ENCODE measurements at regions not wholly inside any gene's neighbourhood (a gene's known extent, or its start where the extent isn't known, plus 50 kb on each side); places are given as distances from the start of the nearest gene placed in this dataset.

DNA sequence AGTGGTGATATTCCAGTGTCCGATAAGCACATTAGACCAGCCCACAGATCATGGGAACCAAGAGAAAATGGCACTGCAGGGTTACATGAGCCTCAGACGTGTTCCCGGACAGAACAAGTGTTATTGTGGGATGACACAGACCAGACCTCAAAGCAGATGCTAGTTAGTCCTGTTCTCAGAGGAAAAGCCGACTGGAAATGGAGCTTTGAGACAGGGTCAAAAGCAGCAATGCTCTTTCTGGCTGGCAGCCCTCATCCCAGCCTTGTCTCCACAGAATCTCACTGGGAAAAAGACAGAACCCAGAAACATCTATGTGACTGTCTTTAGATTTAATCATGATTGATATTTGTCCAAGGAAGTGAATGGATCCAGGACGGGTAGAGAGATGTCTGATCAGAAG lies 506.8 kb downstream of the INSC start:
- DNase-seq (ENCODE audit: low spot score), result no peak

DNA sequence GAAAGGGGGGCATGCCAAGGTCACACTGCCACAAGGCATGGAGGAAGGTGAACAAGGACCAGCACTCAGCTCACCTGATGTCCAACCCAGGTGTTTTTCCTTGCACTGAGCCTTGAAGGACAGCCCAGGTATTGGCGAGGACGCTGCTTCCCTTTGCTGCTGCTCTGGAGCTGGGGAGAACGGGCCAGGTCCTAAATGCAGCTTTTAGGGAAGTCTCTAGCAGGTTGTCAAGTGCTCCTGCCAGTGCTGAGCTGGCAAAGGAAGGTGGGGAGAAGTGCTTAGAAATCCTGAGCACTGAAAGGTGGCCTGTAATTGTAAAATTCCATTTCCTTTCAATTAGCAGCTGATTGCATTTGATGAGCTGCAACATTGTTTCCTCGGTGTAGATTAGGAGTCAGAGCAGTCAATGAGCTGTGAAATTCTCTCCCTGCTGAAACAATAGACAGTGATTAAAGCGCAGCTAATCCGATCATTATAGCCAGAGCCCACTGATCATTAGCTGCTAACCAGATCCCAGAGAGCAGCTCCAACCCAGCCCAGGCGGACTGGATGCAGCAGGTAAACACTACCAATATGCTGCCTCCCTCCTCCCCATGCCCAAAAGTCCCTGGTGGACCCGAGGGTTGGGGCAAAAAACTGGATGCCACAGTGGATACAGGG lies 507.6 kb downstream of the INSC start:
- no peak for DNase-seq (ENCODE audit: low spot score)

GRCh38 chr11:15624701-15625100 lies 510.0 kb downstream of the INSC start:
- DNase-seq (ENCODE audit: low spot score), result no peak

GRCh38 chr11:15625691-15626090 lies 511.0 kb downstream of the INSC start:
- DNase-seq (ENCODE audit: low spot score), result no peak

DNA sequence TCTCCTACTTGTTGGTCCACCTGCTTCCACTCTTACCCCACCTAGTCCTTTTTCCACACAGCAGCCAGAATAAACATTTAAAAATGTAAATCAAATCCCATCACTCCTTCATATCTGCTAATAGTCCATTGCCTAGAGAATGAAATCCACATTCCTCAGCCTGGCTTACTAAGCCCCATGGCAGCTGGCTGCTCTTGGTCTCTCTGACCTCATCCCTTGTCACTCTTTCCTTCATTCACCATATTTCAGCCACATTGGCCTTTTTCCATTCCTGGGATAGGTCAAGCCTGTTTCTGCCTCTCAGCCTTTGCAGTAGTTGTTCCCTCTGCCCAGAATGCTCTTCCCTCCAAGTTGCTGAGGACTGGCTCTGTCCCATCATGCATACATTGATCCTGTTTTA lies 512.8 kb downstream of the INSC start:
- DNase-seq (ENCODE audit: low spot score), result no peak

DNA sequence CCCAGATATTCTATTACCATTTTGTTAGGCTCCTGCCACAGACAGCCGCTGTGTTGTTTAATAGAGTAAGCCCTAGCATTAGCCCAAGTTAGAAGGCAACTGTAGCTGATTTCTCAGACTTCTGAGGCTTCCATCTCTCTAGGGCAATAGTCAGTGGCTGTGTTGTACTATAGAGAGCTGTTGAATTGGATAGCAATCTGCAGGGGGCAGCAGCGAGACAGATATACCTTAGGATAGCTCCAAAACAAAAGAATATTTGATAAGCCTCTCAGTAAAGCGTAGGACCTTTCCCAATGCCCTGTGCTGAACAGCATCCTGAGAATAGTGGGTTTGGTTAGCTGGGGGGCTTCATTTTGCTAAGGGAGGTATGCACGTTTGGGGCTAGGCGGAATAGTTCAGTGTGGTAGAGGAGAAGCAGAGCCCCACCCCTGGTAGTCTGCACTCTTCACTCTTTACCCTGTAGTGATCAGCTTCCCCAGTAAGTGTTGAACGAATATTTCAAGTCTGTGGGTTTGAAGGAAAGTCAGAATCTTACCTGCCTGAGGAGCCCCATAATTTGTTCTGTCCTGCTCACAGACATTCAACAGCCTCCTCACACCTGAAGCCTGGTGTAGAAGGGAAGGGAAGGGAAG lies 515.1 kb downstream of the INSC start:
- DNase-seq (ENCODE audit: low spot score), result no peak

- DNase-seq (ENCODE audit: low spot score), result no peak
Measured at GRCh38 chr11:15630896-15631295, 516.2 kb downstream of the INSC start.

DNA sequence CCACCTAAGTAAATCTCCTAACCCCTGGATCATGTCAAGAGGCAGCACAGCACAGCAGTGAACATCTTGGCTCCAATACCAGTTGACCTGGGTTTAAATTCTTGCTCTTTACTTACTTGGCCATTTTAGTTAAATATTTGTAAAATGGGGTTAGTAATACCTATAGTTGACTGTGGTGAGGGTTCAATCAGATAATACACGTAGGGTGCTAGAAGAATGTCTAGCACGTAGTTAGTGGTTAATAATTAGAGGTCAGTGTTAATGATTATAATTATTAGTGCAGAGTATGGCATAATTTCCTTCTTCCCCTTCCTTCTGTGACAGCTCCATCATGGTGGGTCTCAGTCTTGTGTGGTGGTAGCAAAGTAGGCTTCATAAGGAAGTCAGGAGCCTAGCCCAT lies 520.8 kb downstream of the INSC start:
- no peak for DNase-seq (ENCODE audit: low spot score)

GRCh38 chr11:15636521-15637089 lies 521.9 kb downstream of the INSC start:
- no peak for DNase-seq (ENCODE audit: low spot score)

DNA sequence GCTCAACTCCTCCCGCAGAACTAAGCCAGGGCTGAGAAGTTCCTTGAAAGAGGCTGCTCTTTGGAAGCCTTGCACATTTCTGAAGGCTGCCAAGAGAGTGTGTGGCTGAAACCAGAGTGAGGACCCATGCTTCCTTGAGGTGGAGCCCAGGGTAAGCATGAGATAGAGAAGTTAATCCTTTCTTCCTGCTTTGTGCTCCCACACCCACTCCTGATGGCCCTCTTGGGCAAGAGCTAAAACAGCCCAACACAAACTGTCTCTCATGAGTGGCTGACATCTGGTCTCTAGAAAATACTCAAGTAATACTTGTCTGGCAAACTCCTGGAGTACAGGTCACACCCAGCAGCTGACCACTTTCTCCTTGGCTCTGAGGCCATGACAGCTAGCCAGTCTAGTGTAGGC lies 523.7 kb downstream of the INSC start:
- DNase-seq (ENCODE audit: low spot score), result no peak

DNA sequence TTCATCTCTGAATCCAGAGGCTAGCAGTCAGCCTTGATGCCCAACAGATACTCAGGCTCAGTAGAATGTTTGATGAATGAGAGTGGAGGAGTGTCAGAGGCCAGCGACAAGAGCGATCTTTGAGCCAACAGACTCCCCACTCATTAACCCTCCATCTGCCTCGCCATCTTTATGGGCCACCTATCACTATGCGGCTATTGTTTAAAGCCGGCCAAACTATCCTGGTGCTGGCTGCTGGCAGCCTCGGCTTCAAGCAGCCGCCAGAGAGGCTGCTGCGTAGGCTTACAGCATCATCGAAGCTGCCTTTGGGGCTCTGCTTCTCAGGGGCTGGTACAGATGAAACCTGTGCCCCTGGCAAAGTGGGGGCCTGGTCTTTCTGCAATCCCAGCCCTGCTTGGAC lies 525.6 kb downstream of the INSC start:
- DNase-seq (ENCODE audit: low spot score), result no peak

DNA sequence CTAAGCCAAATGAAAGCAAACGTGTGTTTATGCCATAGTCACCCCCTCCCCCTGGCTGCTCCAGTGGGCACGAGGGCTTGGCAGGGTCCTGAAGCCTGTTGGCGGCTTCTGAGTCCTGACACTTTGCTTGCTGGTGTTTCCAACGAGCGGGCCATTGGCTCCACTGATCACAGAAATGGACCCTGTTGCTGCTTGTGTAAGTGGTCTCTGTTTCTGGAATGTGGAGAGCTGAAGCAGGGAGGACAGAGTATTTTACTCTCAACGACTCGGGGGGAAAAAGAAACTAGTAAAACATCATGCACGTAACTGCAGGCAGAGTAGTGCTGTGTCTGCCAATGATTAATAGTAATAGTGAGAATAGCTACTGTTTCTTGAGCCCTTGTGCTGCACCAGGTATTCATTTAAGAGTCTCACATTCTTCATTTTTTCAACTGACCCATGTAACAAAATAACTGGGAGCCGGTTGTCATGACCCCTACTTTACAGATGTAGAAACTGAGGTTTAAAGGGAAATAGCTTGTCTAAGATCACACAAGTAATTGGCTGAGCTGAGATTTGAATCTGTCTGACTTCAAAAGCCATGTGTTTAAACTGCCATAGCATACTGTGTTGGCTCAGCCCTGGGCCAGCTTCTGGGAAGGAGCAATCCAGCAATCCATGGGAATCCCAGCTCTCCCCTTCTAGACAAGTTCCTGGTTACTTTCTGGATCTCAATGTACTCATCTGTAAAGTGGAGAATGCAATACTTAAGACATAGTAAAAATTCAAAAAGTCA lies 526.7 kb downstream of the INSC start:
- DNase-seq (ENCODE audit: low spot score), result no peak

DNA sequence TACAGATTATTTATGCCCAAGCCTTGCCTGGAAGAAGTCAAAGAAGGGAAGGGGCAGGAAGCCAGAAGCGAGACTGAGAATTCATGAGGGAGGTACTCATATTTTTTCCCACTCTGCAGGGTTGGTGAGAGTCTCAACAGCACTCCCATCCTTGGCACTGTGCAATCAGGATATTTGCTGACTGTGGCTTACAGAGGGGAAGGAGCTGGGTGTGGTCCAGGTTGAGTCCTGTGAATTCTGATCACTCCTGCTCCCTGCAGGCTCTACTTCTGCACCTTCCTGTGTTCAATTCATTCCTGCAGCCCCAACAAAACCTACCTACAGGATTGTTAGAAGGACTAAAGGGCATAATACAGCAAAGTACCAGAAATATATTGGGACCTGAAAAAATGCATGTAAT lies 530.5 kb downstream of the INSC start:
- DNase-seq (ENCODE audit: low spot score), result no peak

DNA sequence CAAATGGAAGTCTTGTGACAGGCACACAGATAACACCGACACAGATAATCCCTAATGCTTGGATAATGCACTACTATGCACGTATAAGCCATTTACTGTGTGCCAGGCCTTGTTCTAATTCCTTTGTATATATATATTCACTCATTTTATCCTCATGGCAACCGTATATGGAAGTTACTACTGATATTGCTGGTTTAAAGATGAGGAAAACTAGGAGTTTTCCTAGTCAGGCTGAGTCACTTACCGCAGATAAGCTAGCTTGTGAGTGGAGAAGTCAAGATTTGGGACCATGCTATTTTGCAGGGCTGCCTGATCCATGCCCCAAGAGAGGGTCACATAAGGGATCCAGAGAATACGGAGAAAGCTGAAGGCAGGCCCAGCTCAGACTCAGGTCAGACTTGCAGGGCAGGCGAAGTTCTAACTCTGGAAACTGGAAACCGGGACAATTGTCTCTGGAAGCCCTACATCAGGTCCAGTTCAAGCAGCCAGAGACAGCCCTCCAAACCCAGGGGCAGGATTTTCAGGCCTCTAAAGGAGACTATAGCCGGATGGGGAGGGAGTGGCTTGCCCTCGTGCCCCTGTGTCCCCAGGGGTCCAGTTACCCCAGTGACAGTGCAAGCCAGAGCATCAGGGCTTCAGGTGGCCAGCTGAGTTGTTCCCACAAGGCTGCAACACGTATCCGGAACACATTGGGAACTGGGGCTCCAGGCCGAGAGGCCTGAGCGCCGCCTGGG lies 534.8 kb downstream of the INSC start:
- no peak for DNase-seq (ENCODE audit: low spot score)

DNA sequence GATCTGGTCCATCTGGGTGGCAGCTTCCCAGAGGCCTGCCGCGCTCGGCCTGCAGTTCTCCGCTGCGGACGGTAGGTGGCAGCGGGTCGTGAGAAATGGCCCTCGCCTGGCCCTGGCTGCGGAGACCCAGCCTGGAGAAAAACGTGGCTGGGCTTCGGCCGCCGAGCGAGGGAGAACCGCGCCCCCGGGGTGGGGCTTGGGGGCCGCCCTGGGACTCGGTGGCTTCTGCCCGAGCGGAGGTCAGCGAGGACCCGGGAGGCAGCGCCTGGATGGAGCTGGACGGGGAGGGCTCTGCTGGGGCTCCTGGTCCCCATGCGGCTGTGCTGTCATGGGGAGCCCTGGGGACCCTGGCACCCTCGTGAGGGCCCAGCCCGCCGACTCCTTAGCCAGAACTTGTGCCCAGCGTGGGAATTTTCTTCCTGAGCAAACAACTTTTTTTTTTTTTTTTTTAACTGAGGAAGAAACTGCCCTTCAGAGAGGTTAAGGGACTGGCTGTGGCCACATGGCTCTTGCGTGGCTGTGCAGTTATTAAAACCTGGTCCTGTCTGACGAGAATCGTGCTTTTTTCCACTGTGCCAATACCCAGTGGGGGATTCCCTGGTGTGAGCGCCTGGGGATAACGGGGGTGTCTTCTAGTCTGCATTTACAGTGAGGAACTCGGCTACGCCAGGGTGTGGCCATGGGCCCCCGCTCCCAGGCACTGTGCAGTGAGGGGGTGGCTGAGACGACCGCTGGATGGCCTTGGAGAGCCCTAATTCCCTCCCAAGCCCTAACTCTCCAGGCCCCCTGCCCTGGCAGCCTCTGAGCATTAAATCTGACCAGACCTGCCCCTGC lies 535.6 kb downstream of the INSC start:
- DNase-seq (ENCODE audit: low spot score), result peak; percentile 85

DNA sequence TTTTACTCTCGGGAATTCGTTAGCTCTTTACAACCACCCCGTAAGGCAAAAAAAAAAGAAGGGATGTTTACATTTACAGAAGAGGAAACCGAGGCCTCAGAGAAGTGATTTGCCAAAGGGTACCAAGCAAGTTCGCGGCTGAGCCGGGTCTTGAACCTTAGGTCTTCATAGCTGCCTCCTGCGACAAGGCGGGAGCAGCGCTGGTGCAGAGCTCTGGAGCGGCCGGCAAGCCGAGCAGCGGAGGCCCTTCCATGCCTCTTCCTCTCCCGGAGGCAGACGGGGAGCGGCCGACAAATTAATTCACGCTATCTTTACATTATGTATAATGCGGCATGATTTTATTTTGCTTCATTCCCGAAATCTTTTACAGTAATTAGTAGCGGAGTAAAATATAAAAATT lies 536.3 kb downstream of the INSC start:
- DNase-seq (ENCODE audit: low spot score), result no peak

- no peak for DNase-seq (ENCODE audit: low spot score)
Measured at GRCh38 chr11:15651816-15652215, 537.1 kb downstream of the INSC start.

DNA sequence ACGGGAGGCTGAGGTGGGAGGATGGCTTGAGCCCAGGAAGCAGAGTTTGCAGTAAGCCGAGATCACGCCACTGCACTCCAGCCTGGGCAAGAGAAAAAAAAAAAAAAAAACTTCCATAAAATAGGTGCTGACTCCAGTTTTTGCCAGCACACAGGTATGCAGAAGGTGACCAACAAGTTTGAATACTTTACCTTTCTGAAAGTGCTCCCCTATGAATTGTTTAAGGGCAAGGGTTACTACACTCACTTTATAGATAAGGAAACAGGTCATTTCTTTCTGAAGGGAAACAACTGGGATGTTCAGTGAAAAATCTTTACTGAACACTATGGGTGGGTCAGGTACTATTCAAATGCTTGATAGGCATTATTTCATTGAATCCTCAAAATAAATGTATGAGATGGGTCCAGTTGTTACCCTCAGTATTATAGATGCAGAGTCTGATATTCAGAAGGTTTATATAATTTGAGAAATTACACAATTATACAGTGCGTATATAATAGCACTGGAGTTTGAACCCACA lies 538.5 kb downstream of the INSC start:
- DNase-seq (ENCODE audit: low spot score), result no peak

GRCh38 chr11:15654451-15654850 lies 539.7 kb downstream of the INSC start:
- DNase-seq (ENCODE audit: low spot score), result no peak

DNA sequence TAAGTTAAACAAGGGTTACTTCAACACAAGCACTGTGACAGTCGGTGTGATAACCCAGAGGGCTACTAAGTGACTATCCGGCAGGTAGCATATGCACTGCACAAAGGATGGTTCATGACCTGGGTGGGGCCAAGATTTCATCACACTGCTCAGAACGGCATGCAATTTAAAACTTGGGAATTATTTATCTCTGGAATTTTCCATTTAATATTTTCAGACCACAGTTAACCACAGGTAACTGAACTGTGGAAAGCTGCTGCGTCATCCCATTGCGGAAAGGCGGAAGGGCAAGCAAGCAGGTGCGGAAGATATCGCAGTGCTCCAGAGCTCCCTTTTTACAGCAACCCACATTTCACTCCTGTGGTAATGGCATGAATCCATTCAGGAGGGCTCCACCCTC lies 540.8 kb downstream of the INSC start:
- no peak for DNase-seq (ENCODE audit: low spot score)

DNA sequence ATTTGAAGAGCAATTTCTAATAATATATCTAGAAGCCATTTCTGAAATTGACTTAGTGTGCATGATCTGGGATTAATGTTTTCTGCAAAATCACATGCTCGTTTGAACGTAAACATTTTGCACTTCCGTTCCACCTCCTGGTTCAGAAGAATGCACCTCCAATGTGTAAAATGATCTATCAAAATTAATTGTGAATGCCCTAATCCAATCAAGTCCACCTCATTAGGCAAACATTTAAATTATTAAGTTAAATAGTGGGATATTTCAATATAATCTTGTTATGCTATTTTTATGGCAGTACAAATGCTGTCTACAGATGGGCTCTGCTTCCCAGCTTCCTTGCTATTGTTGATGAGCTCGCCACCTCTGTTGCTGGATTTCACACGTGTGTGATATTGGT lies 542.5 kb downstream of the INSC start:
- DNase-seq (ENCODE audit: low spot score), result no peak

All from kidney capillary endothelial cell (primary cell).